Fibroblast of lung (primary cell): ENCODE measurements at regions not wholly inside any gene's neighbourhood (a gene's known extent, or its start where the extent isn't known, plus 50 kb on each side); places are given as distances from the start of the nearest gene placed in this dataset.

Experiments
- DNase-seq, 2 donors: peaks; one replicate each; pipeline versions ENCODE4 v3.0.0 to v3.0.0-alpha.2; 2010; ENCODE audit warnings: low read depth in 2 of 2
- H2AFZ ChIP-seq: 2 replicates; pipeline ENCODE4 v1.5.1; 2012; ENCODE audit warnings: low read length, control low read depth, inconsistent platforms
- H3K27ac ChIP-seq: 2 replicates; pipeline ENCODE4 v1.5.1; 2011; ENCODE audit warnings: low read length, control low read depth; ENCODE audit not compliant: insufficient read depth
- H3K27me3 ChIP-seq: 2 replicates; pipeline ENCODE4 v1.5.1; 2011; ENCODE audit warnings: mild to moderate bottlenecking, low read length; ENCODE audit not compliant: control insufficient read depth, insufficient read depth
- H3K36me3 ChIP-seq: 2 replicates; pipeline ENCODE4 v1.5.1; 2011; ENCODE audit warnings: low read length; ENCODE audit not compliant: control insufficient read depth, insufficient read depth
- H3K4me1 ChIP-seq: 2 replicates; pipeline ENCODE4 v1.5.1; 2011; ENCODE audit warnings: low read length; ENCODE audit not compliant: control insufficient read depth, insufficient read depth; ENCODE audit errors: extremely low read depth
- H3K4me2 ChIP-seq: 2 replicates; pipeline ENCODE4 v1.5.1; 2011; ENCODE audit warnings: low read length, control low read depth; ENCODE audit not compliant: insufficient read depth; ENCODE audit errors: extremely low read depth
- H3K4me3 ChIP-seq, 4 experiments: fragments of 200-600 bp in 1 of 4; sonication (generic) in 1 of 4; replicated peaks in 1 of 4; 2 replicates each; pipeline ENCODE4 v1.5.1; 2011 to 2016; ENCODE audit warnings: low read length in 4 of 4, low read depth in 3 of 4, mild to moderate bottlenecking in 3 of 4, control low read depth in 2 of 4, inconsistent platforms in 1 of 4, mixed read lengths in 1 of 4; ENCODE audit not compliant: insufficient read depth in 1 of 4; ENCODE audit errors: control extremely low read depth in 1 of 4
- H3K79me2 ChIP-seq: 2 replicates; pipeline ENCODE4 v1.5.1; 2012; ENCODE audit warnings: mild to moderate bottlenecking, low read length, inconsistent platforms; ENCODE audit not compliant: control insufficient read depth, insufficient read depth
- H3K9ac ChIP-seq: 2 replicates; pipeline ENCODE4 v1.5.1; 2011; ENCODE audit warnings: mild to moderate bottlenecking, low read length, control low read depth; ENCODE audit not compliant: insufficient read depth
- H3K9me3 ChIP-seq: 2 replicates; pipeline ENCODE4 v1.5.1; 2012; ENCODE audit warnings: low read depth, low read length; ENCODE audit not compliant: control insufficient read depth, insufficient read depth
- H4K20me1 ChIP-seq: 2 replicates; pipeline ENCODE4 v1.5.1; 2011; ENCODE audit warnings: low read length; ENCODE audit not compliant: control insufficient read depth, insufficient read depth; ENCODE audit errors: extremely low read depth
- CTCF ChIP-seq, 2 donors: IDR thresholded peaks in 1 of 2; conservative IDR thresholded peaks in 1 of 2; 1 replicate in 1 of 2; 2 replicates in 1 of 2; pipeline ENCODE4 v1.5.1; 2011 to 2012; ENCODE audit warnings: low read length in 2 of 2, control low read depth in 1 of 2, inconsistent platforms in 1 of 2, low read depth in 1 of 2, mild to moderate bottlenecking in 1 of 2
- EZH2 ChIP-seq: IDR thresholded peaks from 2 replicates; pipeline ENCODE4 v1.5.1; 2012; ENCODE audit warnings: low read length, control low read depth, mild to moderate bottlenecking; ENCODE audit errors: missing control alignments

DNA sequence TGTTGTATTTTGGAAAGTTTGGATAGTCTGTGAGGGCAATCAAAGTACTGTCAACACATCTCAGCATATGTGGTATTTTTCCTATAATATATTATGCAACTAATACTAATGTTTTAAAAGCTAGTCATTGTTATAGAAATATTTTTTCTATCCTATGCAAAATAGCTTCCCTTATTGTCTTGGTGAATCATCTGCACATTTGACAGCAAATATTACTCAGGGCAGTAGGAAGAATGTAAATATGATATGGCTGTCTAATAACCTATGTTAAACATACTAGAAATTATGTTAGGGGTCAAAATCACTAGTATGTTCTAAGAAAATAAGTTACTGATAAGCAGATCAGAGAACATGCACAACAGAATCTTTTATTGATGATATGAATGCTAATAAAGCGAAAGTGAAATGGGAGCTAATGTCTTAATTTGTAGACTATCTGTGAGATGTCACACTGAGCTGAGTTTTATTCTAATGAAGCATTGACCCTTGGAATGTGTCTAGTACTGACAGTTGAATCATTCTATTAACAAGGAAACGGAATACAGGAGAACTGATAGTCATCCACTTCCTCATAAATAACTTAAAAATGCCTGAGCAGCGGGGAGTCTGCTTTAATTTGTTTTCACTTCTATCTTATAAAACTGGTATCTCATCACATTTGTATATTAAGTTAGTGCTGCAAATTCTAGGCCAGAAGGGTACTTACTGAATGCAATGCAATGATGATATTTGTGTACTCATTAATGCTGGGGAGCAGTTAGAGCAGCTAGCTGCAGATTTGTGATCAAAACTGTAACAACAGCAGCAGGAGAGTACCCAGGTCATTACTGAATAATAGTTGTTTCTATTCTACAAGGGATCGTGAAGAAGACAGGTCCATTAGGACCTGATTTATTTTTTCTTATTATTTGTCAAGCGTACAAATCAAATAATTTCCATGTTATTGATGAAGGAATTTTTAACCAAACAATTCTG, 440.3 kb upstream of the AADAT start:
- no peak overlapping the region for H3K4me2 ChIP-seq
- H3K27ac ChIP-seq: no peak overlapping the region
- H4K20me1 ChIP-seq: no peaks in the 10 kb centered on the region
- TF ChIP-seq EZH2: no peak
- TF ChIP-seq CTCF (conservative IDR thresholded peaks at IDR 0.05 in 1 of 2, IDR thresholded peaks at IDR 0.05 in 1 of 2; ENCODE audit: low read depth in 1 of 2, low read length in 2 of 2): no peak
- H3K4me3 ChIP-seq: no peak overlapping the region
- no peak overlapping the region for H2AFZ ChIP-seq
- no peak for DNase-seq
- H3K4me1 ChIP-seq: no peaks in the 10 kb centered on the region
- no peaks in the 10 kb centered on the region for H3K36me3 ChIP-seq
- H3K9me3 ChIP-seq: no peaks in the 10 kb centered on the region
- H3K79me2 ChIP-seq: no peaks in the 10 kb centered on the region
- no peaks in the 10 kb centered on the region for H3K27me3 ChIP-seq
- no peak overlapping the region for H3K9ac ChIP-seq

- Histone ChIP-seq H3K27ac (no peak overlapping the region), H3K9me3 (no peaks in the 10 kb centered on the region), H3K36me3 (no peaks in the 10 kb centered on the region), H3K27me3 (no peaks in the 10 kb centered on the region), H3K9ac (no peak overlapping the region), H3K4me2 (no peak overlapping the region), H4K20me1 (no peaks in the 10 kb centered on the region), H3K4me1 (no peaks in the 10 kb centered on the region), H2AFZ (no peak overlapping the region), H3K79me2 (no peaks in the 10 kb centered on the region), H3K4me3 (no peak overlapping the region)
- DNase-seq: no peak
- TF ChIP-seq EZH2 (no peak), CTCF (conservative IDR thresholded peaks at IDR 0.05 in 1 of 2, IDR thresholded peaks at IDR 0.05 in 1 of 2; ENCODE audit: low read depth in 1 of 2, low read length in 2 of 2) (no peak)
Observed at GRCh38 chr4:170526471-170526870, 436.7 kb upstream of the AADAT start.

DNA sequence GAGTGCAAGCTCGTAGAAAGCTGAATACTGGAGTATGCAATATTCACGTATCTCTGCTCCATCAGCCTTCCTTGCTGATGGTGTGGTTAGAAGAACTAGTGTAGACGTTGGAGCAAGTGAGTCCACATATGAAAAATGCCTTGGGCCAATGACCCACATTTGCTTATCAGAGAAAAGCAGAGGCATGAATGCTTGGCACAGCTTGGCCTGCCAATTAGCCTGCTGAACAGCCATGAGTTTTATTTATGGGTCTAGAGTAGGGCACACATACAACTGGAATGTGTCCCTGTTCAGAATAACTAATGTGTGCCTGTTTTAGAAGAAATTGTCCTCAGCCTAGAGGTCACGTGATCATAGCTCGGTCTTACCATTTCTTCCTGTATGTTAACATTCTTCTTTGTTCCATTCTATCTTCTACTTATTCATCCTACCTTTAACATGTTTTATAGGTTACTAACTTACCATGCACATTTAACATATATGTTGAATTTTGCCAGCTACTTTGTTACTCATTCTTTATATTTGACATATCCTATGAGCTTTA, 432.7 kb upstream of the AADAT start:
- Histone ChIP-seq H3K79me2 (no peaks in the 10 kb centered on the region), H3K36me3 (no peaks in the 10 kb centered on the region), H3K4me2 (no peak overlapping the region), H3K4me3 (no peak overlapping the region), H3K27ac (no peak overlapping the region), H3K9ac (no peak overlapping the region), H4K20me1 (no peaks in the 10 kb centered on the region), H2AFZ (no peak overlapping the region), H3K4me1 (no peaks in the 10 kb centered on the region), H3K27me3 (no peaks in the 10 kb centered on the region), H3K9me3 (no peaks in the 10 kb centered on the region)
- no peak for DNase-seq
- TF ChIP-seq EZH2 (no peak), CTCF (conservative IDR thresholded peaks at IDR 0.05 in 1 of 2, IDR thresholded peaks at IDR 0.05 in 1 of 2; ENCODE audit: low read depth in 1 of 2, low read length in 2 of 2) (no peak)
